GM20000 (cell line): ENCODE measurements at regions not wholly inside any gene's neighbourhood (a gene's known extent, or its start where the extent isn't known, plus 50 kb on each side); places are given as distances from the start of the nearest gene placed in this dataset.

Experiments used
- DNase-seq: peaks from one replicate; pipeline ENCODE4 v3.0.0; 2012; ENCODE audit warnings: low spot score
- TF ChIP-seq, protein P1 (sequence below): IDR thresholded peaks from 2 replicates; pipeline ENCODE4 v1.5.1; 2012; ENCODE audit warnings: mild to moderate bottlenecking, control low read depth; ENCODE audit errors: extremely low read depth, missing control alignments

DNA sequence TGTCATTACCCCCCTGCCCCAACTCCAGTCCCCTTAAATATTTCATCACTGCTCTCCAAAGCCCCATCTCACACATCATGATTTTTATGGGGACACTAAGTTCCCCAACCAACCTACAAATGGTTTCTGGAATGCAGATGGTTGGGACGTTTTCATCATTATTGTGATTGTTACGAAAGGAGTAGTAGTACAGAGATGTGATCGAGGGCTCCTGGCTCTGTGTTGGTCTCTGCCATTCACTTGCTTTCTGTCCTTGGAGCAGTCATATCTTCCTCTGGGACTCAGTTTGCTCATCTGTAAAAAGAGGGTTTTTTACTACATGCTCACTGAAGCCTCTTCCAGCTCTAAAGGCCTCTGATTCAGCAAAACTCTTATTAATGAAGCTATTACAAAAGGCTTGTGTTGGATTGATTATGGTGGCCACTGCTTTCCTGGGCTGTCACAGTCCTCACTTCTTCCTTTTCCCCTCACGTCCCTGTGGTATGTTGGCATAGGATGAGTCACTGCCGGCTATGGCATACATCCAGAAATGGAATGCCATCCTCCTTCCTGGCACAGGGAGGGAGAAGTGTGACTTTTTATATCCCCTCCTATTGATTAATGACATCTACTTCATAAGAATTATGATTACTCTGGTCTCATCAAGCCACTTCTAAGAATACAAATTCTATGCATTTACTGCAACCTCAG lies 593.7 kb downstream of the METTL15 start:
- TF ChIP-seq, protein P1, sequence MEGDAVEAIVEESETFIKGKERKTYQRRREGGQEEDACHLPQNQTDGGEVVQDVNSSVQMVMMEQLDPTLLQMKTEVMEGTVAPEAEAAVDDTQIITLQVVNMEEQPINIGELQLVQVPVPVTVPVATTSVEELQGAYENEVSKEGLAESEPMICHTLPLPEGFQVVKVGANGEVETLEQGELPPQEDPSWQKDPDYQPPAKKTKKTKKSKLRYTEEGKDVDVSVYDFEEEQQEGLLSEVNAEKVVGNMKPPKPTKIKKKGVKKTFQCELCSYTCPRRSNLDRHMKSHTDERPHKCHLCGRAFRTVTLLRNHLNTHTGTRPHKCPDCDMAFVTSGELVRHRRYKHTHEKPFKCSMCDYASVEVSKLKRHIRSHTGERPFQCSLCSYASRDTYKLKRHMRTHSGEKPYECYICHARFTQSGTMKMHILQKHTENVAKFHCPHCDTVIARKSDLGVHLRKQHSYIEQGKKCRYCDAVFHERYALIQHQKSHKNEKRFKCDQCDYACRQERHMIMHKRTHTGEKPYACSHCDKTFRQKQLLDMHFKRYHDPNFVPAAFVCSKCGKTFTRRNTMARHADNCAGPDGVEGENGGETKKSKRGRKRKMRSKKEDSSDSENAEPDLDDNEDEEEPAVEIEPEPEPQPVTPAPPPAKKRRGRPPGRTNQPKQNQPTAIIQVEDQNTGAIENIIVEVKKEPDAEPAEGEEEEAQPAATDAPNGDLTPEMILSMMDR = no peak
- DNase-seq = no peak

DNA sequence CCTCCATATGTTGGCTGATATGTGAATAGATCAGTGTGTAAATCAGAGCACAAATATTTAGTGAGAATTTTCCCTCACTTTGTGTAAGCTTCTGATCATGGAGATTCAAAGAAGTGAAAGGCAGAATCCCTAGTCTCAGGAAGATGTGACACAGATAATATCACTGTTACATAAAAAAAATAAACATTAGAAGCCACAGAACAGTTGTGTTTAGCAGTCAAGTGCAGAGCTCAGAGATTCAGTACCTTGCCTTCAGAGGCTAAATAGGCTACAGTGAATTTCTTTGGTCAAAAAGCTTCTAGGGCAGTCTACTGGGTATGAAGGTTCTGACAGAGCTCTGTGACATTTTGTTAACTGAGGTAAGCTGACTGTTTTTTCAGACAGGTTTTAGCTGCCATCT lies 591.5 kb downstream of the METTL15 start:
- DNase-seq = no peak
- TF ChIP-seq, protein P1 = no peak

DNA sequence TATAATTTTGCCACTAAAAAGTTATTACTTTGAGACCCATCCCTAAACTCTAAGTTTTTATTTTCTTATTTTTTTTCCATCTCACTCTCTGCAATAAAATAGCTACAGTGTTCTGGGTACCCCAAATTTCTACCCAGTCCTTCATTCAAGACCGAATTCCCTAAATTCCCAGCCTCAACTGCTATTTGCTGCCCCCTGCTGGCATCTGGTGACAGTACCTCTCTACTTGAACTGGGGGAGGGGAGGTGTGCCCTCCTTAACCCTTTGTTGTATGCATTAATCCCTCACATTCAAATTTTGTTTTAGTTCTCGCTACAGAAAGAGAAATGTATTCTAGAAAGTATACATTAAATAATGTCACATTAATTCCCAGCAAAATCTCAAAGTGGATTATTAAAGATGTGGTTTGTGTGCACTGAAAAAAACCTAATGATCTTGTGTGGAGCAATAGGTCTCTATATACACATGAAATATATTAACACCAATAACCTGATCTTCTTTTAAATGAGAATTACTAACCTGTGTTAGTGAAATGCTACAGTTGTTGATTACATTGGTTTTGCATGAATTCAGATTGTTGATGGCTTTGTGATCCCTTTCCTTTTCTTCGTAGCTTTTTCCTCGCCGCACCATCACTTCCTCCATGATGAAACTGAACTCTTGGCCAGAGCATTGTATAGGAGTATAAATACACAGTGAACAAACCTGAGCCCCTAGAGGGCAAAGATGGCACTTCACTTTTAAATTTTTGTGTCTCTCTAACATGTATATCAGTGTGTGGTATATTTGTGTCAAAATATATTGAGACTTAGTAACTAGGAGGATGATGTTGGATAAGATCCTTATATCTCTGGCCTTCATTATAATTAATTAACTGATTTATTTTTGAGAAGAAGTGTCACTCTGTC lies 590.0 kb downstream of the METTL15 start:
- TF ChIP-seq, protein P1 = peak; percentile 68
- peak; percentile 38 for DNase-seq

DNA sequence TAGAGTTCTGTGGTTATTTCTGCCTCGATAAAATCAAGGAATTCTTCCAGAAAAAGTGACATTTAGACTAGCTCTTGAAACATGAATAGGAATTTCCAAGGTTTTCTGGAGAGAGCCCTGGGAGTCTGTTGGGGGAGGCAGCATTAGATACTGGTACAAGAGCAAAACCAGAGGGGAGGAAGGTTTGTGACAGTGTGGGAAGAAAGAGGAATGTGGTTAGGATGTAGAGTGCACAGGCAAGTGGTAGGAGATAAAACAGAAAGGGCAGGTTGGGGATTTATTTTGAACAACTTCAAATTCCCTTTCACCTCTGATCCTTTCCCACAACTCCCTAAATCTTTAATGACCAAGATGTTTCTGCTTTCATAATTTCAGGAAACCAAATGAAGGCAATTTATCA lies 588.4 kb downstream of the METTL15 start:
- no peak for DNase-seq
- TF ChIP-seq, protein P1 = no peak

DNA sequence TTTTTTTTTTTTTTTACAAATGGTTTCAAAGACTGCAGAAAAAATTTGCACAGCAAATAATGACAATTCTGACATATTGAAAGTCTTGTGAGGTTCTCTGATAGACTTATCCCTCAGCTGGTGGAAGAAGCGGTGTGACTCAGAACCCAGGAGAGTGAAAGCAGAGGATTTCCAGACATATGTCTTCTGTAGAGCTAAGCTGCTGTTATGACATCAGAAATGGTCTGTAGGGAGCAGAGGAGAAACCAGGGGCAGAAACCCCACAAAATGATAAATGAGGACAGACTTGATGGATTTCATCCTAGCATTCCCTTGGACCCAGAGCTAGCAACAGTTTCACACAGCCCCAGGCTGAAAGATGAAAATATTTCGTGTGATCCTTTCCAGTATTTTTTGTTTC lies 582.6 kb downstream of the METTL15 start:
- DNase-seq = no peak
- TF ChIP-seq, protein P1 = no peak

DNA sequence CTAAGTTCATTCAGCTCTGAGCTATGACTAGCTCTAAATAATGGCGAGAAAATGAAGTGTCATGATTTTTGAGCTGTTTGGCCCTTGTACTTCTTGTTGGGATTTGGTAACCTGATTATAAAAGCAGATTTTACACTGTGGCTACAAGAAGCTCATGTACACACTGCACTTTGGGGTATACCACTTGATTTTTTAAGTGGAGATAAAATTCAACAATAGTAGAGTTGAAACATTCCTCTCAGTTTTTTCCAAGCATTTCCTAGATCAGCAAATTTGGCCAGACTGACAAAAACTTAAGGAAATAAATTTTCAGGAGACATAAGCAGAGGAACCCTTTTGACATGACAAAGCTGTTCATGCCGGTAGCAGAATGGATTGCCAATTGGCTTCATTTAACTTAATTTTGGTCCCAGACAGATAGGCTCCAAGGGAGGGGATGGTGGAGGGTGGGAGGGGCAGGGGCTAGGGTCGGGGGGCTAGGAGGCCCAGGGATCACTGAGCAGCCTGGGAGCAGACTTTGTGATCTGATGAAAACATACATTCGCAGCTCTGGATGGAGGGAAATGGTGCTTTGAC lies 575.9 kb downstream of the METTL15 start:
- no peak for DNase-seq
- TF ChIP-seq, protein P1 = no peak

DNA sequence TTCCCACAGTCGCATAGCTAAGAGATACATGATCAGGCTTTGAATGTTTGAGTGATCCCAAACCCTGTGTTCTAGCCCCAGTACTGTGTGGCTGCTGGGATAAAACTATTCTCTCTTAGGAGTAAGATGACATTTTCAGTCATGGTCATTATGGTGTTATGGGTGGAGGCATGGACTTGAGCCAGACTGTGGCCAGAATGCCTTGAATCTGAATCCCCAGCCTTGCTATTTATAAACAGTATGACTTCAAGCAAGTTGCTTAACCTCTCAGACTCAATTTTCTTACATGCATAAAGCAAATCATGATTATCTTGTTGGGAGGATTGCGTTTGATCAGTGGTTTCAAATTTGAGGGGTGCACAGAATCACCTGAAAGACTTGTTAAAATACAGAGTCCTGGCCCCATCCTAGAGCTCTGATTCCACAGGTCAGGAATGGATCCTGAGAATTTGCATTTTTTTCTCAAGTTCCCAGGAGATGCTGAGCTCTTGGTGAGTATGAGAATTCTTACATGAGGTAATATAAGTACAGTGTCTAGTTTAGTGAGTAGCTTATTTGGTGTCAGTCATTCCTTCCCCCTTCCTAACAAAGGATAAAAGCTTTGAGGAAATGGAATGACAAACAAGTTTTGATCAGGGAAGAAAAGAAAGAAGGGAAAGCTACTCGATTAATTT lies 571.7 kb downstream of the METTL15 start:
- DNase-seq = no peak
- TF ChIP-seq, protein P1 = no peak
